Activated B cell treated with CpG ODN at 0.5 μM for 24 hours (primary cell): ENCODE measurements at regions not wholly inside any gene's neighbourhood (a gene's known extent, or its start where the extent isn't known, plus 50 kb on each side); places are given as distances from the start of the nearest gene placed in this dataset.

Source experiments
- ATAC-seq: fragments of 200-7000 bp; cut with Tn5 transposase; one replicate; pipeline ENCODE4 v1.10.0; 2021; ENCODE audit warnings: low read depth, mild to moderate bottlenecking, moderate library complexity
- CTCF ChIA-PET: fragments of 350-600 bp; sonication (Branson Sonifier 250); formaldehyde crosslinking; loops from one replicate; lab custom pipeline; 2021; ENCODE audit warnings: antibody characterized with exemption; lab: Charles Lee
- POLR2A ChIA-PET: fragments of 350-600 bp; sonication (Branson Sonifier 250); formaldehyde crosslinking; loops from one replicate; lab custom pipeline; 2021; ENCODE audit warnings: antibody characterized with exemption; lab: Charles Lee
- DNase-seq: peaks from one replicate; pipeline ENCODE4 v3.0.0; 2022
- H3K27ac Mint-ChIP-seq: one replicate; pipeline ENCODE4 v1.8.0; 2020; ENCODE audit warnings: mixed read lengths
- H3K27me3 Mint-ChIP-seq: one replicate; pipeline ENCODE4 v1.8.0; 2021; ENCODE audit warnings: mixed read lengths
- H3K36me3 Mint-ChIP-seq: one replicate; pipeline ENCODE4 v1.8.0; 2021; ENCODE audit warnings: low read depth, mixed read lengths
- H3K4me1 Mint-ChIP-seq: one replicate; pipeline ENCODE4 v1.8.0; 2021; ENCODE audit warnings: mixed read lengths
- H3K4me3 Mint-ChIP-seq: one replicate; pipeline ENCODE4 v1.8.0; 2020; ENCODE audit warnings: mild to moderate bottlenecking, mixed read lengths
- H3K9me3 Mint-ChIP-seq: one replicate; pipeline ENCODE4 v1.8.0; 2020; ENCODE audit warnings: mixed read lengths
- CTCF ChIP-seq: fragments of 200-600 bp; IDR thresholded peaks from one replicate; pipeline ENCODE4 v1.8.0; 2022; ENCODE audit warnings: antibody characterized with exemption, mild to moderate bottlenecking
- intact Hi-C: fragments of 100-400 bp; cut with micrococcal nuclease; formaldehyde crosslinking; loops from one replicate; pipeline ENCODE4 v1.15.1; 2024

- intact Hi-C loops, result no loop called here
- Mint-ChIP-seq H3K9me3 (peaks cover 13% of the 10 kb centered on the region), H3K4me3 (no peak overlapping the region), H3K27me3 (peaks cover 13% of the 10 kb centered on the region), H3K4me1 (no peaks in the 10 kb centered on the region), H3K36me3 (no peaks in the 10 kb centered on the region), H3K27ac (no peak overlapping the region)
- no peak for DNase-seq
- CTCF ChIA-PET, result no interaction called here
- no peak for TF ChIP-seq CTCF
- no peak for ATAC-seq
- POLR2A ChIA-PET, result no interaction called here
Observed at GRCh38 chr2:173590276-173590861, 235.7 kb downstream of the CDCA7 start.

- Mint-ChIP-seq H3K4me1 (no peaks in the 10 kb centered on the region), H3K4me3 (no peak overlapping the region), H3K36me3 (no peaks in the 10 kb centered on the region), H3K9me3 (peaks cover 13% of the 10 kb centered on the region), H3K27ac (no peak overlapping the region), H3K27me3 (peaks cover 12% of the 10 kb centered on the region)
- DNase-seq, result no peak
- POLR2A ChIA-PET, result no interaction called here
- intact Hi-C loops, result no loop called here
- no peak for TF ChIP-seq CTCF
- ATAC-seq, result no peak
- CTCF ChIA-PET, result no interaction called here
Observed at GRCh38 chr2:173593109-173593508, 238.4 kb downstream of the CDCA7 start.

GRCh38 chr2:173596244-173596643 lies 241.6 kb downstream of the CDCA7 start:
- Mint-ChIP-seq H3K4me3 (no peak overlapping the region), H3K9me3 (peaks cover 13% of the 10 kb centered on the region), H3K4me1 (no peaks in the 10 kb centered on the region), H3K36me3 (no peaks in the 10 kb centered on the region), H3K27me3 (peaks cover 6% of the 10 kb centered on the region), H3K27ac (no peak overlapping the region)
- CTCF ChIA-PET, result no interaction called here
- no peak for TF ChIP-seq CTCF
- POLR2A ChIA-PET, result no interaction called here
- no peak for DNase-seq
- intact Hi-C loops, result no loop called here
- no peak for ATAC-seq

GRCh38 chr2:173598525-173598924 lies 243.9 kb downstream of the CDCA7 start:
- H3K9me3 Mint-ChIP-seq, result peaks cover 7% of the 10 kb centered on the region
- TF ChIP-seq CTCF, result no peak
- ChIA-PET CTCF (no interaction called here), POLR2A (no interaction called here)
- H3K27ac Mint-ChIP-seq, result no peak overlapping the region
- H3K4me1 Mint-ChIP-seq, result no peaks in the 10 kb centered on the region
- DNase-seq (no peak), ATAC-seq (no peak)
- intact Hi-C loops, result no loop called here
- H3K36me3 Mint-ChIP-seq, result no peaks in the 10 kb centered on the region
- H3K27me3 Mint-ChIP-seq, result peaks cover 9% of the 10 kb centered on the region
- H3K4me3 Mint-ChIP-seq, result no peak overlapping the region

GRCh38 chr2:173599821-173600359 lies 245.2 kb downstream of the CDCA7 start:
- Mint-ChIP-seq H3K36me3 (no peaks in the 10 kb centered on the region), H3K4me1 (no peaks in the 10 kb centered on the region), H3K27me3 (peaks cover 9% of the 10 kb centered on the region), H3K9me3 (no peaks in the 10 kb centered on the region), H3K4me3 (no peak overlapping the region), H3K27ac (no peak overlapping the region)
- no peak for DNase-seq
- ATAC-seq, result no peak
- ChIA-PET CTCF (no interaction called here), POLR2A (no interaction called here)
- no peak for TF ChIP-seq CTCF
- intact Hi-C loops, result loop anchor here (10.0 kb wide), 1 partner anchor 1445 kb away; no protein-coding TSS in a partner anchor
